HepG2 (cell line): ENCODE measurements at regions not wholly inside any gene's neighbourhood (a gene's known extent, or its start where the extent isn't known, plus 50 kb on each side); places are given as distances from the start of the nearest gene placed in this dataset.
"Not testable (repeated sequence)": the region's sequence is repeated elsewhere in the genome, so short reads cannot be mapped to it uniquely, and the experiment has no call there.

Experiments used
- ATAC-seq: fragments of 200-7000 bp; cut with Tn5 transposase; 3 replicates; pipeline ENCODE4 v1.9.1; 2020; ENCODE audit warnings: mild to moderate bottlenecking, moderate library complexity
- BruUV-seq: library from RNA; stranded (reverse); fragments of 400-500 nt; replicated peaks from 2 replicates; lab custom pipeline; 2021; lab: Mats Ljungman, UMichigan
- CTCF ChIA-PET: fragments of 300-600 bp; formaldehyde crosslinking; extraction: SDS; loops from one replicate; lab custom pipeline; 2021; ENCODE audit warnings: low total read pairs, inconsistent platforms, low intra/inter-chr PET ratio; lab: Yijun Ruan, JAX
- POLR2A ChIA-PET: fragments of 350-600 bp; sonication (Branson Sonifier 250); formaldehyde crosslinking; loops from one replicate; lab custom pipeline; 2020; ENCODE audit warnings: antibody characterized with exemption, inconsistent platforms; lab: Yijun Ruan, JAX
- DNase-seq: peaks from one replicate; pipeline ENCODE4 v3.0.0-alpha.2; 2015; ENCODE audit warnings: low spot score
- FAIRE-seq: peaks from 3 replicates; lab custom pipeline; 2011; peaks lifted over from hg19 to GRCh38; lab: Jason Lieb, UNC
- H2AFZ ChIP-seq: one replicate; pipeline ENCODE4 v1.6.1; 2011; ENCODE audit warnings: low read length, inconsistent platforms
- H3K27ac ChIP-seq: fragments of 300-600 bp; 3 replicates; pipeline ENCODE4 v1.8.0; 2011; ENCODE audit warnings: mixed run types, mild to moderate bottlenecking, mixed read lengths, low read length, inconsistent platforms; ENCODE audit not compliant: insufficient read depth; ENCODE audit errors: extremely low read length
- H3K27me3 ChIP-seq, 2 experiments: fragments of 200-600 bp in 1 of 2; 2 replicates in 1 of 2; 3 replicates in 1 of 2; pipeline versions ENCODE4 v1.6.0 to v1.8.0; 2011; ENCODE audit warnings: low read length in 2 of 2, mild to moderate bottlenecking in 2 of 2, moderate library complexity in 2 of 2, inconsistent platforms in 1 of 2; ENCODE audit not compliant: insufficient read depth in 2 of 2, control insufficient read depth in 1 of 2
- H3K36me3 ChIP-seq, 2 experiments: fragments of 200-600 bp in 1 of 2; replicated peaks in 1 of 2; 2 replicates in 1 of 2; 3 replicates in 1 of 2; pipeline versions ENCODE4 v1.5.1 to v1.8.0; 2011; ENCODE audit warnings: low read length in 2 of 2, inconsistent platforms in 1 of 2; ENCODE audit not compliant: insufficient read depth in 2 of 2, control insufficient read depth in 1 of 2
- H3K4me1 ChIP-seq: 2 replicates; pipeline ENCODE4 v1.5.1; 2012; ENCODE audit warnings: low read length, inconsistent platforms; ENCODE audit not compliant: insufficient read depth
- H3K4me2 ChIP-seq: 2 replicates; pipeline ENCODE4 v1.6.0; 2011; ENCODE audit warnings: low read depth, low read length, inconsistent platforms
- H3K4me3 ChIP-seq, 3 experiments: fragments of 200-600 bp in 1 of 3; sonication (generic), shearing (Covaris generic) in 1 of 3; replicated peaks in 1 of 3; 2 replicates each; pipeline ENCODE4 v1.5.1; 2011 to 2016; ENCODE audit warnings: low read length in 3 of 3, inconsistent platforms in 2 of 3, low read depth in 2 of 3, mild to moderate bottlenecking in 2 of 3, control low read depth in 1 of 3, mixed read lengths in 1 of 3; ENCODE audit not compliant: insufficient read depth in 1 of 3
- H3K79me2 ChIP-seq: one replicate; pipeline ENCODE4 v1.6.1; 2011; ENCODE audit warnings: low read length, inconsistent platforms; ENCODE audit not compliant: insufficient read depth
- H3K9ac ChIP-seq: 2 replicates; pipeline ENCODE4 v1.6.0; 2011; ENCODE audit warnings: mild to moderate bottlenecking, low read depth, low read length, inconsistent platforms; ENCODE audit not compliant: insufficient read depth
- H3K9me3 ChIP-seq: 2 replicates; pipeline ENCODE4 v1.5.1; 2012; ENCODE audit warnings: mild to moderate bottlenecking, low read length
- H4K20me1 ChIP-seq: 2 replicates; pipeline ENCODE4 v1.6.0; 2011; ENCODE audit warnings: inconsistent platforms, mild to moderate bottlenecking, low read length, moderate library complexity; ENCODE audit not compliant: insufficient read depth
- ATF2 ChIP-seq: sonication (generic); formaldehyde crosslinking; IDR thresholded peaks from 2 replicates; pipeline ENCODE4 v1.4.0; 2020; ENCODE audit warnings: missing genetic modification reagents
- ATF7 ChIP-seq, 2 experiments: fragments of 450-650 bp in 1 of 2; sonication (generic) in 1 of 2; formaldehyde crosslinking in 1 of 2; IDR thresholded peaks; 2 replicates each; pipeline versions ENCODE4 v1.4.0 to v1.6.1; 2016 to 2020; ENCODE audit warnings: antibody characterized with exemption in 1 of 2, mild to moderate bottlenecking in 1 of 2, missing genetic modification reagents in 1 of 2
- ATF7-NPFF ChIP-seq: sonication (generic); formaldehyde crosslinking; IDR thresholded peaks from 2 replicates; pipeline ENCODE4 v1.8.1; 2023; ENCODE audit warnings: mild to moderate bottlenecking, low read depth, missing genetic modification reagents, moderate library complexity
- MEIS2 ChIP-seq: sonication (generic); formaldehyde crosslinking; IDR thresholded peaks from 2 replicates; pipeline ENCODE4 v1.9.0; 2021; ENCODE audit warnings: mild to moderate bottlenecking, missing genetic modification reagents
- ZNF552 ChIP-seq: sonication (generic); formaldehyde crosslinking; IDR thresholded peaks from 2 replicates; pipeline ENCODE4 v1.9.0; 2022; ENCODE audit warnings: missing genetic modification reagents, mild to moderate bottlenecking, borderline replicate concordance
- ZNF713 ChIP-seq: sonication (generic); formaldehyde crosslinking; IDR thresholded peaks from 2 replicates; pipeline ENCODE4 v1.4.0; 2020; ENCODE audit warnings: mild to moderate bottlenecking, missing genetic modification reagents
- ZNF792 ChIP-seq: IDR thresholded peaks from 2 replicates; pipeline ENCODE4 v1.6.1; 2016
- WGBS: methylation state at CpG from one replicate; pipeline ENCODE4 v1.1.6; 2017; ENCODE audit warnings: low lambda C conversion rate; 5-methylcytosine and 5-hydroxymethylcytosine counted together
- in situ Hi-C: cut with HindIII; loops from 2 replicates; pipeline ENCODE4 v1.10.0; 2017; ENCODE audit warnings: low pct_unique_long_range_greater_than_20kb; ENCODE audit not compliant: extremely low pct_ligation_motif_present
- intact Hi-C: fragments of 100-400 bp; cut with micrococcal nuclease; formaldehyde crosslinking; loops from one replicate; pipeline ENCODE4 v1.10.0; 2022; ENCODE audit not compliant: unreplicated experiment

DNA sequence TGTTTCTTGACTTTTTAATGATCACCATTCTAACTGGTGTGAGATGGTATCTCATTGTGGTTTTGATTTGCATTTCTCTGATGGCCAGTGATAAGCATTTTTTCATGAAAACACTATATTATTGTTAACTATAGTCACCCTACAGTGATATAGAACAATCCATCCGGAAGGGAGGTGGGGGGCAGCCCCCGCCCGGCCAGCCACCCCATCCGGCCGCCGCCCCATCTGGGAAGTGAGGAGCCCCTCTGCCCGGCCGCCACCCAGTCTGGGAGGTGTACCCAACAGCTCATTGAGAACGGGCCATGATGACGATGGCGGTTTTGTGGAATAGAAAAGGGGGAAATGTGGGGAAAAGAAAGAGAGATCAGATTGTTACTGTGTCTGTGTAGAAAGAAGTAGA, 106.8 kb downstream of the ZNF648 start:
- H3K9me3 ChIP-seq, in situ Hi-C loops, H3K27me3 ChIP-seq, intact Hi-C loops, H3K9ac ChIP-seq, DNase-seq, H3K36me3 ChIP-seq, H3K4me3 ChIP-seq, ATAC-seq, H3K4me2 ChIP-seq, H4K20me1 ChIP-seq, H2AFZ ChIP-seq, H3K79me2 ChIP-seq, CTCF ChIA-PET, FAIRE-seq, POLR2A ChIA-PET, BruUV-seq, H3K27ac ChIP-seq, H3K4me1 ChIP-seq: not testable (repeated sequence)
- 59% methylated on average over 11 of the region's 11 CpGs for WGBS

GRCh38 chr1:181954178-181954577, 107.3 kb downstream of the ZNF648 start:
- H4K20me1 ChIP-seq, ATAC-seq, POLR2A ChIA-PET, H3K4me2 ChIP-seq, BruUV-seq, H2AFZ ChIP-seq, FAIRE-seq, H3K27me3 ChIP-seq, DNase-seq, CTCF ChIA-PET, H3K4me3 ChIP-seq, H3K9ac ChIP-seq, intact Hi-C loops, H3K36me3 ChIP-seq, in situ Hi-C loops, H3K4me1 ChIP-seq, H3K27ac ChIP-seq, H3K9me3 ChIP-seq, H3K79me2 ChIP-seq: not testable (repeated sequence)
- WGBS = 32% methylated on average over 7 of the region's 7 CpGs

- Histone ChIP-seq H3K9me3 (no peaks in the 10 kb centered on the region), H3K27ac (no peak overlapping the region), H3K4me2 (no peak overlapping the region), H2AFZ (no peak overlapping the region), H3K27me3 (no peaks in the 10 kb centered on the region), H3K9ac (no peak overlapping the region), H3K79me2 (no peaks in the 10 kb centered on the region), H3K36me3 (no peaks in the 10 kb centered on the region), H3K4me3 (no peak overlapping the region), H3K4me1 (no peaks in the 10 kb centered on the region), H4K20me1 (no peaks in the 10 kb centered on the region)
- DNase-seq (no peak), ATAC-seq (no peak), FAIRE-seq (no peak)
- ChIA-PET CTCF (no interaction called here), POLR2A (no interaction called here)
- intact Hi-C loops = no loop called here
- BruUV-seq = no TSS peak
- TF ChIP-seq ZNF792 = no peak
- TF ChIP-seq MEIS2 (CRISPR knock-in tag) = no peak
- TF ChIP-seq ATF7-NPFF (CRISPR knock-in tag) = no peak
- TF ChIP-seq ZNF552 (CRISPR knock-in tag) = no peak
- no peak for TF ChIP-seq ATF7 (IDR thresholded peaks at IDR 0.05)
- TF ChIP-seq ATF7 (CRISPR knock-in tag; IDR thresholded peaks at IDR 0.05) = no peak
- no peak for TF ChIP-seq ATF2 (CRISPR knock-in tag)
- no peak for TF ChIP-seq ZNF713 (CRISPR knock-in tag)
- WGBS = 2% methylated on average over 3 of the region's 3 CpGs
- in situ Hi-C loops = no loop called here
These were observed 107.9 kb downstream of the ZNF648 start for GRCh38 chr1:181953596-181953995.
